HG02763 (cell line): ENCODE measurements at regions not wholly inside any gene's neighbourhood (a gene's known extent, or its start where the extent isn't known, plus 50 kb on each side); places are given as distances from the start of the nearest gene placed in this dataset.

Experiments
- ATAC-seq: cut with Tn5 transposase; IDR thresholded peaks from one replicate; pipeline ENCODE4 v1.9.1; 2021; ENCODE audit warnings: mild to moderate bottlenecking, moderate library complexity; ENCODE audit not compliant: unreplicated experiment

- no peak for ATAC-seq
Measured at GRCh38 chr12:88310069-88310468, 168.0 kb downstream of the TMTC3 start.

- ATAC-seq, result no peak
Measured at GRCh38 chr12:88310666-88311065, 168.6 kb downstream of the TMTC3 start.

GRCh38 chr12:88313554-88313953 lies 171.4 kb downstream of the TMTC3 start:
- no peak for ATAC-seq

- no peak for ATAC-seq
Measured at GRCh38 chr12:88314706-88315105, 172.6 kb downstream of the TMTC3 start.

GRCh38 chr12:88318726-88319125 lies 176.6 kb downstream of the TMTC3 start:
- ATAC-seq, result no peak

- no peak for ATAC-seq
Measured at GRCh38 chr12:88325076-88325815, 183.1 kb downstream of the TMTC3 start.

GRCh38 chr12:88325816-88326189 lies 183.7 kb downstream of the TMTC3 start:
- no peak for ATAC-seq

GRCh38 chr12:88327276-88327675 lies 185.2 kb downstream of the TMTC3 start:
- no peak for ATAC-seq

- no peak for ATAC-seq
Measured at GRCh38 chr12:88328090-88328489, 186.0 kb downstream of the TMTC3 start.

- ATAC-seq, result no peak
Measured at GRCh38 chr12:88329833-88330232, 187.7 kb downstream of the TMTC3 start.

- no peak for ATAC-seq
Measured at GRCh38 chr12:88334271-88334670, 192.2 kb downstream of the TMTC3 start.

GRCh38 chr12:88336076-88336739 lies 194.1 kb downstream of the TMTC3 start:
- ATAC-seq, result no peak

- ATAC-seq, result no peak
Measured at GRCh38 chr12:88338486-88338885, 196.4 kb downstream of the TMTC3 start.

- no peak for ATAC-seq
Measured at GRCh38 chr12:88339254-88339949, 197.3 kb downstream of the TMTC3 start.

- no peak for ATAC-seq
Measured at GRCh38 chr12:88339966-88340365, 197.9 kb downstream of the TMTC3 start.

- no peak for ATAC-seq
Measured at GRCh38 chr12:88342251-88342806, 200.2 kb downstream of the TMTC3 start.

GRCh38 chr12:88351146-88351545 lies 209.0 kb downstream of the TMTC3 start:
- ATAC-seq, result no peak

GRCh38 chr12:88354691-88355090 lies 212.6 kb downstream of the TMTC3 start:
- no peak for ATAC-seq

- ATAC-seq, result no peak
Measured at GRCh38 chr12:88360343-88360742, 218.2 kb downstream of the TMTC3 start.

- no peak for ATAC-seq
Measured at GRCh38 chr12:88361493-88361892, 218.8 kb downstream of the KITLG start.

GRCh38 chr12:88362439-88362838 lies 217.8 kb downstream of the KITLG start:
- ATAC-seq, result no peak

GRCh38 chr12:88365403-88365802 lies 214.9 kb downstream of the KITLG start:
- ATAC-seq, result no peak
